GM12878 (cell line): ENCODE measurements at regions not wholly inside any gene's neighbourhood (a gene's known extent, or its start where the extent isn't known, plus 50 kb on each side); places are given as distances from the start of the nearest gene placed in this dataset.
"Not testable (repeated sequence)": the region's sequence is repeated elsewhere in the genome, so short reads cannot be mapped to it uniquely, and the experiment has no call there.

Experiments used
- ATAC-seq: fragments of 200-7000 bp; cut with Tn5 transposase; 3 replicates; pipeline ENCODE4 v1.9.1; 2020; ENCODE audit warnings: mild to moderate bottlenecking, moderate library complexity
- BruUV-seq: library from RNA; stranded (reverse); fragments of 400-500 nt; replicated peaks from 2 replicates; lab custom pipeline; 2021; lab: Mats Ljungman, UMichigan
- CTCF ChIA-PET: fragments of 300-600 bp; sonication (Branson Sonifier 250); formaldehyde crosslinking; extraction: SDS; loops from one replicate; lab custom pipeline; 2021; ENCODE audit warnings: inconsistent platforms; lab: Yijun Ruan, JAX
- POLR2A ChIA-PET: fragments of 350-600 bp; formaldehyde crosslinking; extraction: SDS; loops from one replicate; lab custom pipeline; 2021; ENCODE audit warnings: inconsistent platforms; lab: Charles Lee
- RAD21 ChIA-PET: fragments of 300-600 bp; sonication (Branson Sonifier 250); formaldehyde crosslinking; loops from one replicate; lab custom pipeline; 2023; ENCODE audit warnings: antibody characterized with exemption; ENCODE audit not compliant: unreplicated experiment; lab: Charles Lee
- SMC1A ChIA-PET: fragments of 300-600 bp; sonication (Branson Sonifier 250); formaldehyde crosslinking; loops from one replicate; lab custom pipeline; 2023; ENCODE audit not compliant: unreplicated experiment, uncharacterized antibody; lab: Charles Lee
- DNase-seq: peaks from one replicate; pipeline ENCODE4 v3.0.0-alpha.2; 2011; ENCODE audit warnings: low read depth, low spot score
- FAIRE-seq: peaks from 3 replicates; lab custom pipeline; 2011; peaks lifted over from hg19 to GRCh38; lab: Jason Lieb, UNC
- H2AFZ ChIP-seq: 2 replicates; pipeline ENCODE4 v1.6.0; 2011; ENCODE audit warnings: low read depth, low read length, control low read depth; ENCODE audit not compliant: control insufficient read depth
- H3K27ac ChIP-seq: 2 replicates; pipeline ENCODE4 v1.5.1; 2011; ENCODE audit warnings: control low read depth; ENCODE audit not compliant: control insufficient read depth, insufficient read depth
- H3K27me3 ChIP-seq, 2 experiments: replicated peaks in 1 of 2; 2 replicates each; pipeline versions ENCODE4 v1.6.0 to v1.6.1; 2011; ENCODE audit warnings: low read length in 1 of 2; ENCODE audit not compliant: control insufficient read depth in 2 of 2, insufficient read depth in 2 of 2
- H3K36me3 ChIP-seq, 2 experiments: 2 replicates each; pipeline ENCODE4 v1.5.1; 2011; ENCODE audit warnings: low read length in 1 of 2; ENCODE audit not compliant: control insufficient read depth in 2 of 2, insufficient read depth in 2 of 2
- H3K4me1 ChIP-seq: 2 replicates; pipeline ENCODE4 v1.6.1; 2011; ENCODE audit warnings: mild to moderate bottlenecking, low read length, moderate library complexity, mixed read lengths; ENCODE audit not compliant: control insufficient read depth, insufficient read depth
- H3K4me2 ChIP-seq: 2 replicates; pipeline ENCODE4 v1.6.0; 2011; ENCODE audit warnings: control low read depth; ENCODE audit not compliant: control insufficient read depth, insufficient read depth
- H3K4me3 ChIP-seq: fragments of 200-600 bp; sonication (generic); 2 replicates; pipeline ENCODE4 v1.5.1; 2016
- H3K79me2 ChIP-seq: 2 replicates; pipeline ENCODE4 v1.6.0; 2011; ENCODE audit warnings: low read length; ENCODE audit not compliant: control insufficient read depth, insufficient read depth
- H3K9ac ChIP-seq: 2 replicates; pipeline ENCODE4 v1.8.0; 2011; ENCODE audit warnings: low read length, control low read depth, mixed read lengths; ENCODE audit not compliant: control insufficient read depth, insufficient read depth
- H3K9me3 ChIP-seq: replicated peaks from 3 replicates; pipeline ENCODE4 v1.5.1; 2011; ENCODE audit warnings: mild to moderate bottlenecking, low read length; ENCODE audit not compliant: control insufficient read depth, insufficient read depth
- H4K20me1 ChIP-seq: 2 replicates; pipeline ENCODE4 v1.6.0; 2011; ENCODE audit not compliant: control insufficient read depth, insufficient read depth
- WGBS: methylation state at CpG from one replicate; pipeline ENCODE4 v1.1.6; 2016; ENCODE audit warnings: low lambda C conversion rate; ENCODE audit not compliant: insufficient replicate concordance, insufficient coverage; ENCODE audit errors: missing lambda C conversion rate; 5-methylcytosine and 5-hydroxymethylcytosine counted together
- in situ Hi-C: fragments of 300-500 bp; cut with MboI; formaldehyde crosslinking; loops from 9 replicates; pipeline ENCODE4 v1.14.3; 2018; ENCODE audit warnings: mixed read lengths
- intact Hi-C: fragments of 100-400 bp; cut with micrococcal nuclease; formaldehyde crosslinking; loops from one replicate; pipeline ENCODE4 v1.14.2; 2022; ENCODE audit not compliant: unreplicated experiment

DNA sequence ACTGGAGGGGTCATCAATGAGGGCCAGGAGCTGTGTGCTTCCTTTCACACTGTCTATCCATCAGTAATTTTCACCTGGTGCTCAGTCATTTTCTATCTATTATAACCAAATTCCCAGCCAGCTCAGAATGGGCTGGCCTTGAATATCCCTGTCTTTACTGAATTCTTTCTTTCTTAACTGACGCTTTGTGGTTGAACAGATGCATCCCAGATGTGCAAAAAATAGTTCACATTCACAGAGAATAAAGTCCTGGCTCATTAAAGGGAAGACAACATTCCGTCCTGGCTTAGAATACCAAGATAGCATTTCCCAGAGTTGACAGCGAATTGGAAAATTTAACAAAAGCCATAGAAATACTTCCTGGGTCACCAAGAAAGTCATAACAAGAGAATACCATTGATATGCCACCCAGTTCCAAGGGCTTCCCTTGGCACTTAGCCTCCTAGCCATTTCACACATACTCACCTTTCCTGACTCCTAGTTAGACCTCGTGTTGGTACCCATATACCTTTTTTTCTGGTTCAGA is 164.7 kb downstream of the SPDYE17 start:
- POLR2A ChIA-PET, BruUV-seq, DNase-seq, CTCF ChIA-PET, H3K36me3 ChIP-seq, H3K4me3 ChIP-seq, intact Hi-C loops, H3K9me3 ChIP-seq, H3K9ac ChIP-seq, FAIRE-seq, H2AFZ ChIP-seq, H3K4me2 ChIP-seq, H4K20me1 ChIP-seq, SMC1A ChIA-PET, H3K27ac ChIP-seq, ATAC-seq, H3K27me3 ChIP-seq, RAD21 ChIA-PET, H3K79me2 ChIP-seq, H3K4me1 ChIP-seq, in situ Hi-C loops: not testable (repeated sequence)
- WGBS: 41% methylated on average over 4 of the region's 4 CpGs

DNA sequence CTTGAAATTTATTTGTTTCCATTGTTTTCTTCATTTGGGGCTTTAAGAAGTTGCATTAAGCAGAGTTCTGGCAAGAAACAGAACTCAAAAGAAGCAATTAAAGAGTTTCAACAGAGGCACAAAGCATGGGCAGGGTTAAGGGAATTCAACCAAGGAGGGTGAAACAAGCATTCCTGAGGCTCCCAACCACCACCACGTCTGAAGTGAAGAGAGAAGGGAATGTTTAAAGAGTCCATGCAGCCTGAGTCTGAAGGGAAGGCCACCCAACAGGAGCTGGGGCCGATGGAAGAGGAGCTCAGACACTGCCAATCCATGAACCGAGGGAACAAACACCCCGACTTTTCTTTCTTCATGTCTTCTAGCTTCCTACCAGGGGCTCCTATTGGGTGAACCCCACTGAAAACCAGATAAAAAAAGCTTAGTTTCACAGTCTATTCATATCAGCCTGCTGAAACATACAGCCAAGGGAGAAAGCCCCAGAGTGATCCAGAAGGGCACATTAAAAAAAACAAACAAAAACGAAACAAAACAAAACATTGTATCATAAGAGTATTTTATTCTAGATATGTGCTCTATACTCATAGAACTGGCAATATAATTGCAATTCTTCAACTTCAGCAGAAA is 168.9 kb downstream of the SPDYE17 start:
- H4K20me1 ChIP-seq, H3K79me2 ChIP-seq, CTCF ChIA-PET, H3K4me1 ChIP-seq, SMC1A ChIA-PET, intact Hi-C loops, H3K9ac ChIP-seq, RAD21 ChIA-PET, POLR2A ChIA-PET, H3K4me3 ChIP-seq, in situ Hi-C loops, H3K36me3 ChIP-seq, H2AFZ ChIP-seq, H3K4me2 ChIP-seq, FAIRE-seq, DNase-seq, BruUV-seq, H3K9me3 ChIP-seq, H3K27ac ChIP-seq, H3K27me3 ChIP-seq: not testable (repeated sequence)
- peak; percentile 56 for ATAC-seq
- WGBS: 71% methylated on average over 1 of the region's 5 CpGs
